ENCODE measurements at regions not wholly inside any gene's neighbourhood (a gene's known extent, or its start where the extent isn't known, plus 50 kb on each side); places are given as distances from the start of the nearest gene placed in this dataset.

DNA sequence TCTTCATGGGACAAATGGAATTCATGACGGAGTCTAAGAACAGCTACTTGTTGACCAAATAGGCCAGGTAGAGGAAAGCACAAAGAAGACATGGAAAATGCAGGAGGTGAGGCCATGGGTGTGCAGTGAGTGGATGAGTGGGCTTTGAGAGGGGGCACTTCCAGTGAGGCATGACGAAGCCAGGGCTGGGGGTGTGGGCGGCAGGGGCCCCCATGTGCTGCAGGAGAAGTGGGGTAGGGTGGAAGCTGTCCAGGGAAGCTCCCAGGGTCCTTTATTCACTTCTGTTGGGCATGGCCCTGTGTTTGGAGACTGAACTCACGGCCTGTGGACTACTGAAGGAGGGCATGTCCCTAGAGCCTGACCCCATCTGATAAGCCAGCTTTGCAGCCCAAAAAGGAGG lies 127.6 kb upstream of the SLC25A48 start:
- DNase-seq (ENCODE audit: low read depth, low spot score): no peak
- H3K4me3 ChIP-seq (ENCODE audit: low read depth, low read length): no peak overlapping the region
- POLR2A ChIA-PET: no interaction called here
- no peak for TF ChIP-seq CTCF (IDR thresholded peaks at IDR 0.05; ENCODE audit: insufficient read depth, low read length, missing control alignments)
- CTCF ChIA-PET: no interaction called here

DNA sequence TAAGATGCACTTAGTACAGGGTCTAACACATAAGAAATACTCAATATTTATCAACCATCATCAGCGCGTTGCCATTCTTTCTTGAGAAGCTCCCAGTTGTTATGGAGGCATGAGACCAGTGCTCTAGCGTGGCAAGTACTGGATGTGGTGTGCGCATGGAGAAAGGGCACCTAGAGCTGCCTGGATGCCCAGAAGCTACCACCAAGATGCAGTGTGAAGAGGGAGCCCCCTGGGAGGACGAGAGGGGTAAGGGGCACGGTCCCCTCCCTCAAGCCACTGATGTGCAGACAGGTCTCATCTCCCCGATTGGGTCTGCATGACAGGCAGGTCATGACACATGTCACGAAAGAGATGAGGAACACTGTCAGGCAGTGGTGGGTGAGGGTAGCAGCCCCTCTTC lies 127.7 kb upstream of the CXCL14 start:
- no peak for TF ChIP-seq CTCF (IDR thresholded peaks at IDR 0.05; ENCODE audit: insufficient read depth, low read length, missing control alignments)
- no peak for DNase-seq (ENCODE audit: low read depth, low spot score)
- CTCF ChIA-PET: no interaction called here
- no peak overlapping the region for H3K4me3 ChIP-seq (ENCODE audit: low read depth, low read length)
- POLR2A ChIA-PET: no interaction called here

- no peak for TF ChIP-seq CTCF (IDR thresholded peaks at IDR 0.05; ENCODE audit: insufficient read depth, low read length, missing control alignments)
- no peak overlapping the region for H3K4me3 ChIP-seq (ENCODE audit: low read depth, low read length)
- ChIA-PET CTCF (no interaction called here), POLR2A (no interaction called here)
- DNase-seq (ENCODE audit: low read depth, low spot score): no peak
Observed at GRCh38 chr5:135705941-135706466, 127.2 kb upstream of the CXCL14 start.

DNA sequence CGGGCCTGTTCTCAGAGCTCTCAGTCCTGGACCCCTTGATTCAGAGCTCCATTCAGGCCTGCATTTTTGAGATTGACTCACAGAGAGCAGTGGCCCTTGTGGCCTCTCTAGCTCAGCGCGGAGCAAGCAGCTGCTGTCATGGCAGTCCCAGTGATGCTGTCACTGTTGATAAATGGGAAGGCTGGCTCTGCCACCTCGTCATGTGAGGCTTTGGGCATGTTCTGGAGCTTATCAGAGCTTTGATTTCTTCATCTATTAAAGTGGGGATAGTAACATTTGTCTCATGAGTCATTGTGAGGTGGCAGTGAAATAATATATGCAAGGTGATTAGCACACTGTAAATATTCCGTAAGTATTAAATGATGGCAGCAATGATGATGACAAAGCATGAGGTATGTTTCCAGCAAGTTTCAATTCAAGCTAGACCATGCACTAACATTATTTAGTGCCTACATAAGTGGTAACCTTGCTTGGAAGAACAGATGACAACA lies 126.4 kb upstream of the CXCL14 start:
- TF ChIP-seq CTCF (IDR thresholded peaks at IDR 0.05; ENCODE audit: insufficient read depth, low read length, missing control alignments): no peak
- ChIA-PET POLR2A (no interaction called here), CTCF (interaction anchor here (1.0 kb wide), 1 partner anchor 153 kb away, joined by 4 read pairs; no protein-coding TSS in a partner anchor)
- DNase-seq (ENCODE audit: low read depth, low spot score): no peak
- H3K4me3 ChIP-seq (ENCODE audit: low read depth, low read length): no peak overlapping the region

GRCh38 chr5:135704616-135705015 lies 125.8 kb upstream of the CXCL14 start:
- TF ChIP-seq CTCF (IDR thresholded peaks at IDR 0.05; ENCODE audit: insufficient read depth, low read length, missing control alignments): no peak
- H3K4me3 ChIP-seq (ENCODE audit: low read depth, low read length): no peak overlapping the region
- no peak for DNase-seq (ENCODE audit: low read depth, low spot score)
- POLR2A ChIA-PET: no interaction called here
- CTCF ChIA-PET: interaction anchor here (1.0 kb wide), 1 partner anchor 153 kb away, joined by 4 read pairs; no protein-coding TSS in a partner anchor

GRCh38 chr5:135703016-135703550 lies 124.3 kb upstream of the CXCL14 start:
- no peak for TF ChIP-seq CTCF (IDR thresholded peaks at IDR 0.05; ENCODE audit: insufficient read depth, low read length, missing control alignments)
- no peak for DNase-seq (ENCODE audit: low read depth, low spot score)
- ChIA-PET POLR2A (no interaction called here), CTCF (no interaction called here)
- no peak overlapping the region for H3K4me3 ChIP-seq (ENCODE audit: low read depth, low read length)
